ENCODE measurements at regions not wholly inside any gene's neighbourhood (a gene's known extent, or its start where the extent isn't known, plus 50 kb on each side); places are given as distances from the start of the nearest gene placed in this dataset.

DNA sequence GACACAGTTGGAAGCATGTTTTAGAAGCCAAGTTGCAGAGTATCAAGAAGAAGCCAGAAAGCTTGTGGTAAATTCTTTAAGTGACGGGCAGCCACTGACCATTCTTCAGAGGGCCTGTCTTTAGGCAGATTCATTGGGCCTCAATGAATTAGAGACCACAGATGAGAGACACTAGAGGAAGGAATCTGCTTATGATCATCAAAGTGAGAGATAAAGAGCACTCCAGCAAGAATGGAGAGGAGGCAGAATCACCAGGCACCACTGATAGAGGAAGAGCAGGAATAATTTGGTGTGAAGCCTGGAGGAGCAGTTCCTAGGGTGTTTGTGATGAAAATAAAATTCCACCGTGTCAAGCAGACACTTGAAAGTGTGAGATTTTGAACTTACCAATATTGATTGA lies 365.9 kb upstream of the SLC30A5 start:
- TF ChIP-seq, protein P1, sequence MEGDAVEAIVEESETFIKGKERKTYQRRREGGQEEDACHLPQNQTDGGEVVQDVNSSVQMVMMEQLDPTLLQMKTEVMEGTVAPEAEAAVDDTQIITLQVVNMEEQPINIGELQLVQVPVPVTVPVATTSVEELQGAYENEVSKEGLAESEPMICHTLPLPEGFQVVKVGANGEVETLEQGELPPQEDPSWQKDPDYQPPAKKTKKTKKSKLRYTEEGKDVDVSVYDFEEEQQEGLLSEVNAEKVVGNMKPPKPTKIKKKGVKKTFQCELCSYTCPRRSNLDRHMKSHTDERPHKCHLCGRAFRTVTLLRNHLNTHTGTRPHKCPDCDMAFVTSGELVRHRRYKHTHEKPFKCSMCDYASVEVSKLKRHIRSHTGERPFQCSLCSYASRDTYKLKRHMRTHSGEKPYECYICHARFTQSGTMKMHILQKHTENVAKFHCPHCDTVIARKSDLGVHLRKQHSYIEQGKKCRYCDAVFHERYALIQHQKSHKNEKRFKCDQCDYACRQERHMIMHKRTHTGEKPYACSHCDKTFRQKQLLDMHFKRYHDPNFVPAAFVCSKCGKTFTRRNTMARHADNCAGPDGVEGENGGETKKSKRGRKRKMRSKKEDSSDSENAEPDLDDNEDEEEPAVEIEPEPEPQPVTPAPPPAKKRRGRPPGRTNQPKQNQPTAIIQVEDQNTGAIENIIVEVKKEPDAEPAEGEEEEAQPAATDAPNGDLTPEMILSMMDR (IDR thresholded peaks at IDR 0.05) = no peak
- no peak for TF ChIP-seq POLR2A (IDR thresholded peaks at IDR 0.05)
- no peak for TF ChIP-seq POLR2AphosphoS5 (IDR thresholded peaks at IDR 0.05)
- no peak for TF ChIP-seq EP300 (IDR thresholded peaks at IDR 0.05)

All from upper lobe of left lung (tissue), 4 donors.